LoVo (cell line): ENCODE measurements at regions not wholly inside any gene's neighbourhood (a gene's known extent, or its start where the extent isn't known, plus 50 kb on each side); places are given as distances from the start of the nearest gene placed in this dataset.
"Not testable (repeated sequence)": the region's sequence is repeated elsewhere in the genome, so short reads cannot be mapped to it uniquely, and the experiment has no call there.

Experiments
- DNase-seq: peaks from one replicate; pipeline ENCODE4 v3.0.0-alpha.2; 2016; ENCODE audit warnings: low spot score

DNA sequence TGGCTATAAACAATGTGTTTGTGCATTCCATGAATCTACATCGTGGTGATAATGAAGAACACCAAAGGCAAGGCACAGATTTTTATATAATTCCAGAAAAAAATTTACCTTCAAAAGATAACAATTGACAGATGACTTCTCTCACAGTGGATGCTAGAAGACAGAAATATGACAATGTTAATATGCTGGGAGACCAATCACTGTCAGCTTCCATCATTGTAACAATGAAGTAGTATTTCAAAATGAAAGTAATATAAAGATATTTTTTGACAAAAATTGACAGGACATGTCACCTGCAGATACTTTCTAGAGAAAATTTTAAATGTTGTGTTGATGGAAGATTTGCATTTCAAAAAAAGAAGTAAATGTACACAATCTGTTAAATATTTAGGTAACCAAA, 1925.9 kb upstream of the LRRTM1 start:
- no peak for DNase-seq

DNA sequence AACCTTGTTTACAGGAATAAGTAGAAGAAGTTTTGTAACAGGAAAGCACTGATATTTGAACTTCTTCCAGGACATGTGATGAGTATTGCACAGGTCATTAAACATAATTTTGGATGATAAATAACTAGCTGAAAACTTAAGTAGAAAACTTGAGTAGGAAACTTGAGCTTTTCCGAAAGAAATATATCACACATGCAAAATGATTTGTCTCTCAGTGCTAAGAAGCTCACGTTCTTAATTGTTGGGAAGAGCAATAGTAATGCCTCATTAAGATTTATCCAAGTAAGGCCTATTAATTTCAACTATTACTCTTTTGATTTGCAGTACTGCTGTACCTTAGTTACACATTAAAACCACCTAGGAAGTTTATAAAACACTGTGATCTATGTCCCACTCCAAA, 1921.9 kb upstream of the LRRTM1 start:
- no peak for DNase-seq

- DNase-seq: no peak
These were observed 1919.9 kb upstream of the LRRTM1 start for GRCh38 chr2:82224301-82224940.

DNA sequence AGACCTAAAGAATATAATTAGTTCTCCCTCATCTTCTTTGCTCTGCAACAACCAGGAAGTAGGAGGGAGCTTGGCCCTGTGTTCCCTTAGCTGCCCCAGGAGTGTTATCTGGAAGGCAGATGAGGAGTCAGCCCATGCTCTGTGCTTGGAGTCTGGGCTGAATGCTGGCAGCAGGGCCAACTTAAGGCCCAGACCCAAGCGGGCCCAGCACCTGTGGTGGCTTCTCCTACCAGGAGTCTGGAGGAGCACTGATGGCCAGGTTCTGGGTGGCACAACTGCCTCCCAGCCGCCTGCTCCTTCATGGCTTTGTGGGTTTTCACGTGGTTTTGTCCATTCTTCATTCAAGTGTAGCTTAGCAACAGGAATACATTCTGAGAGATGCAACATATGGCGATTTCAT, 1910.7 kb upstream of the LRRTM1 start:
- no peak for DNase-seq

DNA sequence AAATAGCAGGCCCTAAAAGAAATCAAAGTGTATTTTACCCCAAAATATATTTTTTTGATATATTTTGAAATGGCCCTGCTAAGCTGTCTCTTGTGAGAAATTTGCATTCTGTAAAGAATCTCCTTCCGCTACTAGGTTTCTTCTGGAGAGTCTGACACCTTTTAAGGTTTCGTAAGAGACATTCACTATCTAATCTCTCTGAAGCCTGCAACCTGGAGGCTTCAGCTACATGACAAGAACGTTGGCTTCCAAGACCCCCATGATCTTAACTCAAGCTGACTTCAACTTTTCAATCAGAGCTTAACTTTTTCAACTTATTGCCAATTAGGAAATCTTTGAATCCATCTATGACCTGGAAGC, 1894.9 kb upstream of the LRRTM1 start:
- DNase-seq: no peak

DNA sequence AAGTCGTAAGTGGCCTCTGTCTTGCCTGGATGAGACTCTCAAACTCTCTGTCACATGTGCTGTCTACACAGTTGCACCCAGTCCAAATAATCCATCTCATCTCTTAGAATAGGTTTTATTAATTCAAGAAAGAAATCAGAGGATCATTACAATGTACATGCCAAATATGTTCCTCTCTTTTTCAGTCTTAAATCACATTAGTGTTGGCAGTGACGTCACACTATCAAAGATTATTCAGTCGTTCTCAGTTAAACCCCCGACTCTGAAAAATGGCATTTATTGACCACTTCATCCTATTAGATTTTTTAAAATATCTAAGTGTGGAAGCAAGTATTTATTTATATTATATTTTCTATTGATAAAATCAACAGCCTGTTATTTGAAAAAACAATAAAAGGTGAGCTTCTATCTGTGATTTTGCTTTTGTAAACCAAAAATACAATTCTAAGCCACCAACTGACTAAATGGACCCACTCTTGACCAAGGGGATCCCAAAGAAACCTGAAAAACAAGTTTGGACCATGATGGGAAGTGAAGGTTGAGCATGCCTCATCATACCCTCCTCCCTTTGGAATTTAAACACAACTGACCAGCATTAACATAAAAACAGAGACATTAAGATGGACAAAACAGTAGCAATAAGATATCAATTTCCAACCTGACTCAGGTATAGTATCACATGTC, 1894.4 kb upstream of the LRRTM1 start:
- no peak for DNase-seq

- DNase-seq: no peak
These were observed 1877.7 kb upstream of the LRRTM1 start for GRCh38 chr2:82182270-82182669.

DNA sequence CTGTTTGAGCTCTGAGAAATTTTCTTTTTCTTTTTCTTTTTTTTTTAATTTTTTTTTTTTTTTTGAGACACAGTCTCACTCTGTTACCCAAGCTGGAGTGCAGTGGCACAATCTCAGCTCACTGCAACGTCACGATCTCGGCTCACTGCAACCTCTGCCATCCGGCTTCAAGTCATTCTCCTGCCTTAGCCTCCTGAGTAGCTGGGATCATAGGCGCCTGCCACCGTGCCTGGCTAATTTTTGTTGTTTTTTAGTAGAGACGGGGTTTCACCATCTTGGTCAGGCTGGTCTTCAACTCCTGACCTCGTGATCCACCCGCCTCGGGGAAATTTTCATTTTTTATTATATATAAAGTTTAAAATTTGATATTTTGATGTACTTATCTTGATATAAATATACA, 1870.7 kb upstream of the LRRTM1 start:
- not testable (repeated sequence) for DNase-seq

GRCh38 chr2:82172483-82172882, 1867.9 kb upstream of the LRRTM1 start:
- no peak for DNase-seq

DNA sequence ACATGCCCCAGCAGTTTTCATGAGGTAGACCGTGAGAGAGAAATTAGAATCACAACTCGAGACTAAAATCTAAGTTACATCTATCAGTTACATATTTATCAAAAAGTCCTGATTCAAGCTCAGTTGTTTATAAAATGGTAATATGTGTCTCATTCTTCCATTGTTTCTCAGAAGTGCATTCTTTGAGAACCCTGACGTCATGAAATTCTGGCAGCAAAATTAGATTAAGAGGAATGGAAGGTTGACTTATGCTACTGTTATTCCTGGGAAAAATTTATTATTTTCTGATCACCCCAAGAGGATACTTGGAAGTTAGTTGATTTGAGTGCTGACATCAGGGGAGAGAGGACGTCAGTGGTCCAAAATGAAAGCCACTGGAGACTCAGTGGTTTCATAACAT, 1864.8 kb upstream of the LRRTM1 start:
- no peak for DNase-seq

DNA sequence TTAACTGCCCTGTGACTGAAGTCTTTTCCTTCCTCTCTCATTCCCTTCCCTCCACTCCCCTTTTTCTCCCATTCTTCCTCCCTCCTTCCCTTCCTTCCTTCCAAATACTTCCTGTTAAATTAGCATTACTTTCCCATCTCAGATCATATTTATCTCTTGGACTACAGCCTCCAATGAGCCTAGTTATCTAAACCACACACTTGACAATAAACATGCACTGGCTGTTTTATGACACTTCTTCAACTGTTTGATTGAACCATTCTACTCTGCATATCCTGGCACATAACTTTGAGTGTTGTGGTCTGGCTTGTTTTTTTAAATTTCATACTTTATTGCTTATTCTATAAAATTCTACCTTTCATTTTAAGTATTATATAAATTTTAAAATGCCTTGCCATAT, 1860.8 kb upstream of the LRRTM1 start:
- DNase-seq: no peak

GRCh38 chr2:82158150-82158549, 1853.6 kb upstream of the LRRTM1 start:
- DNase-seq: no peak

DNA sequence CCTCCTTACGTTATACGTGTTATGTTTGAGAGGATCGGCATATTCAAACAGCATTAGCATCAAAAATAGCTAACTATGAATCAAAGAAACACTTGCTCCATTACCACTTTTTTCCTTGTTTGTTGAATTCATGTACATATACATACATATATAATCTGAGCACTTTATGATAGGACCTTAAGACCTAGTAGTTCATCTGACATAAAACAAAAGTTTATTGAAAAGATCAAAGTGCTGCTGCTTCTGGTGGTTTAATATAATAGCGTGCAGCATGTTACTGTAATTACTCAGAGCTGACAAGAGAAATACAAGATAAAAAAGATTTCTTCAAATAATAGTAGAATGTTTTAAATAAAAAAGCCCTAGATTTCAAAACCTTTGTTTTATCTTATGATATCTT, 1850.9 kb upstream of the LRRTM1 start:
- no peak for DNase-seq

GRCh38 chr2:82143343-82143742, 1838.8 kb upstream of the LRRTM1 start:
- no peak for DNase-seq

DNA sequence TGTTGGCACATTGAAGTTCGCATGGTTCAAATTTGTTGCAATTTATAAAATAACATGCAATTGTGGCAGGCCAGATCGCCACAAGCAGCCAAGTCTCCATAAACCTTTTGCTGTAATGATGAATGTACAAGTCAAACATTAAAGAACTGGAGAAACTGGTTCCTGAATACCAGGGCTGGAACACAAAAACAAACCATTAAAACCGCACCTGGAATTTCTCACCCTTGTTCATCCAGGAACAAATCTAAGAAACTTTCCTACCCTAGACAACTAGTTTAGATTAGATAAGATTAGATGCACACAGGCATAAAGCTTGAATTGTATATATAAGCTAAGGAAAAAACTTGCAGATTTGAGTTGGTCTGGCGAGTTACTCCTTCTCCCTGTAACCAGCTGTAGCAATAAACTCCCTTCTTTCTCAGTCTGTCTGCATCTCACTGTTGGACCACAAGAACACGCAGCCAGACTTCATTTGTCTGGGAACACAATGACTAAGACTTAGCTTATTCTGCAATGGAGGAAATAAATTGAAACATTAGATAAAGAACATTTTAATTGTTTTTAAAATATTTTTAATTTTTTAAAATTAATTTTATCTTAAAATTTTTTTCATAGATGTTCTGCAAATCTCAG, 1835.5 kb upstream of the LRRTM1 start:
- peak; percentile 62 for DNase-seq

DNA sequence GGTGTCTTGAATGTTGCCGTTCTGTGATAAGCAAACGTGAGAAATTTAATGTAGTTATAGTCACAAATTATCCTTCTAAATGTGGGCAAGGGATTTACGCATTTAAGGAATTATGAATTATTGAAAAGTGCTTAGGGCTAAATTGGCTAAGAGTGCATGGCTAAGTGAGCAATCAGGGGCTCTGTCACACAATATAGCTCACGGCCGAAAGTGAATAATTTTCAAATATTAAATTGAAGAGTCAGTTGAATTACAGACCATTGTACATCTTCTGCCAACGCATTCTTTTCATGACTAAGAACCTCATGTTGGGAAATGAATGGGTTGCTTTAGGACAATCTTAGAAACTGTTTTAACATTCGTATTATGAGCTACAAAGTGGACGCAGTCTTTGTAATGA, 1832.9 kb upstream of the LRRTM1 start:
- DNase-seq: no peak

DNA sequence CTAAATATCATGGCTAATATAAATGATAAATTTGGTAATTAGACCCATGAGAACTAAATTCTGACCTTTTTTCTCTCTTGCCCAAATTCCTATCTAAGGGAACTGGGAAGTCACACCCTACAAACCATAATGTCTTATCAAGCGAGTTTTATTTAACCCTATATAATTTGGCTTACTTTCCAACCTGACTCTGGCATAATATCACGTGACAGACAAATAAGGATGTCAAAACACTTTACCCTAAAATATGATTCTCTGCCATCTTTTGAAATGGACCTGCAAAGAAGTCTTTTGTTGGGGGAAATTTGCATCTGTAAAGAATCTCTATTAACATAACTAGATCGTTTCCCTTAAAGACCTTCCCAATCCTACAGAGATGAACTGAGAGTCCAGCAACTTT, 1823.5 kb upstream of the LRRTM1 start:
- DNase-seq: no peak

DNA sequence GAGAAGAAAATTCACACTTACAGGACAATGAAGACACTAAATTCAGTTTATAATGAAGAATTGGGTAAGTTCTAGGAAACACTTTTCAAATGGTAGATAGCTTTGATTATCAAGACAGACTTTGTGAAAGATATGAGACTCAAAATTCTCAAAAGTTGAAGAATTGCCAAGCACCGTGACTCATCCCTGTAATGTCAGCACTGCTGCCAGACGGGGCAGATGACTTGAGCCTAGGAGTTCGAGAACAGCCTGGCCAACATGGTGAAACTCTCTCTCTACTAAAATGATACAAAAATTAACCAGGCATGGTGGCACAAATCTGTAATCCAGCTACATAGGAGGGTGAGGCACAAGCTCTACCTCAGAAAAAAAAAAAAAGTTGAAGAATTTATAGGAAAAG, 1820.1 kb upstream of the LRRTM1 start:
- DNase-seq: no peak

- DNase-seq: no peak
These were observed 1816.1 kb upstream of the LRRTM1 start for GRCh38 chr2:82120654-82121053.

DNA sequence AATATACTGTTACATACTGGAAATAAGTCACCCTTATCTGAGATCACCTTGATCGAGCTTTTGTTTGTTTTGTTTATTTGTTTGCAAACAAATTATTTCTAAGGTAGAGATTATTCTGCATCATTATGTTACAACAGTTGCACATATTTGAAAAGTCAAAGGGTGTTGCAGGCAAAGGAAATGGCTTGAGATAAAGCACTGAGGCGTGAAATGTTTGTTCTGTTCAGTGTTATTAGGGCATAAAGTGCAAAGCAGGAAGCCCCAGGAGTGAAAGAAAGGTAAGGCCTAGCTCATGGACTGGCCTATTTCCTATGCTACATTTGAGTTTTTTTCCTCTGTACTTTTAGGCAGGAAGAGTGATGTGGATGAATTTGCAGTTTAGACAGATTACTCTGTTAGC, 1815.6 kb upstream of the LRRTM1 start:
- no peak for DNase-seq

DNA sequence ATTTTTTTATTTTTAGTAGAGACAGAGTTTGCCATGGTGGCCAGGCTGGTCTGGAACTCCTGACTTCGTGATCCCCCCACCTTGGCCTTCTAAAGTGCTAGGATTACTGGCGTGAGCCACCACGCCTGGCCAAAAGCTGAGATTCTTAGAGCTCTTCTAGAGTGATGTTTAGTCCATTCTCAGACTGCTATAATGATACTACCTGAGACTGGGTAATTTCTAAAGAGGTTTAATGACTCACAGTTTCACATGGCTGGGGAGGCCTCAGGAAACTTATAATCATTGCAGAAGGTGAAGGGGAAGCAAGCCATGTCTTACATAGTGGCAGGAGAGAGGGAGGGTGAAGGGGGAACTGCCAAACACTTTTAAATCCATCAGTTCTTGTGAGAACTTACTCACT, 1804.9 kb upstream of the LRRTM1 start:
- no peak for DNase-seq

GRCh38 chr2:82098617-82099016, 1794.1 kb upstream of the LRRTM1 start:
- no peak for DNase-seq

DNA sequence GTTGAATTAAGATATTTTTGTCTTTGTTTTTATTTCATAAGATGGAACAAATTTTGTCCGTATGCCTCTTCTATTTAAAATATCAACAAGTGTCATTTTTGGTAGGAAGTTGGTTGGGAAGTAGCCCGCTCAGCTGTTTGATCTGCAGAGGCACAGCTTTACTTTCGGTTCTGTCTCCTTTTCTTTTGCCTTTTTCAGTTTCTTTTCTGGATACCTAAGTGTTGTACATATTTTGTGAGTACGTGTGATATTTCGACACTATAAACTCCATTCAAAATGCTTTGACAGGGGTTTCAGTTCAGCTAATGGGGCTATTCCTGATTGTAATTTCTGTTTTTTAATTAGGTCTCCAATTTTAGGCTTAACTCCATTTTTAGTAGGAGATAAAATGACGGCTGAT, 1785.0 kb upstream of the LRRTM1 start:
- DNase-seq: no peak
